ENCODE measurements at regions not wholly inside any gene's neighbourhood (a gene's known extent, or its start where the extent isn't known, plus 50 kb on each side); places are given as distances from the start of the nearest gene placed in this dataset.

- TF ChIP-seq SPI1 (IDR thresholded peaks at IDR 0.05; ENCODE audit: low read depth, low read length) (no peak), POLR2AphosphoS5 (IDR thresholded peaks at IDR 0.05; ENCODE audit: low read depth, low read length) (no peak), POLR2A (IDR thresholded peaks at IDR 0.05; ENCODE audit: low read depth, low read length) (no peak), PAX5 (IDR thresholded peaks at IDR 0.05; ENCODE audit: insufficient read depth, low read length, severe bottlenecking) (no peak), TAF1 (IDR thresholded peaks at IDR 0.05; ENCODE audit: low read depth, low read length) (no peak)
Observed at GRCh38 chr10:129063212-129063611, 403.8 kb upstream of the MGMT start.

Data from GM12891 (cell line).